CD14-positive monocyte (primary cell): ENCODE measurements at regions not wholly inside any gene's neighbourhood (a gene's known extent, or its start where the extent isn't known, plus 50 kb on each side); places are given as distances from the start of the nearest gene placed in this dataset.
"Not testable (repeated sequence)": the region's sequence is repeated elsewhere in the genome, so short reads cannot be mapped to it uniquely, and the experiment has no call there.

Experiments used
- DNase-seq, 3 donors: peaks; one replicate each; pipeline ENCODE4 v3.0.0-alpha.2; 2011 to 2022
- H2AFZ ChIP-seq: 2 replicates; pipeline ENCODE4 v1.6.0; 2012; ENCODE audit warnings: mild to moderate bottlenecking, low read depth, low read length, inconsistent platforms; ENCODE audit not compliant: insufficient read depth, poor library complexity, severe bottlenecking
- H3K27ac ChIP-seq, 2 donors: 1 replicate in 1 of 2; 2 replicates in 1 of 2; pipeline ENCODE4 v1.5.1; 2012 to 2013; ENCODE audit warnings: low read length in 2 of 2, control low read depth in 1 of 2, inconsistent platforms in 1 of 2, low read depth in 1 of 2, mild to moderate bottlenecking in 1 of 2
- H3K27me3 ChIP-seq, 2 donors: one replicate each; pipeline versions ENCODE4 v1.6.0 to v1.6.1; 2011 to 2013; ENCODE audit warnings: low read length in 2 of 2; ENCODE audit not compliant: control insufficient read depth in 2 of 2, insufficient read depth in 2 of 2
- H3K36me3 ChIP-seq, 2 donors: replicated peaks in 1 of 2; 1 replicate in 1 of 2; 2 replicates in 1 of 2; pipeline versions ENCODE4 v1.5.1 to v1.6.1; 2012 to 2013; ENCODE audit warnings: low read length in 2 of 2, control low read depth in 1 of 2, inconsistent platforms in 1 of 2, mild to moderate bottlenecking in 1 of 2; ENCODE audit not compliant: insufficient read depth in 2 of 2, control insufficient read depth in 1 of 2
- H3K4me1 ChIP-seq, 2 donors: 1 replicate in 1 of 2; 2 replicates in 1 of 2; pipeline versions ENCODE4 v1.5.1 to v1.6.1; 2012 to 2013; ENCODE audit warnings: low read length in 2 of 2, control low read depth in 1 of 2, inconsistent platforms in 1 of 2, mild to moderate bottlenecking in 1 of 2, moderate library complexity in 1 of 2; ENCODE audit not compliant: insufficient read depth in 2 of 2, control insufficient read depth in 1 of 2
- H3K4me2 ChIP-seq: replicated peaks from 2 replicates; pipeline ENCODE3; 2012; ENCODE audit warnings: low read length, moderate library complexity, mild to moderate bottlenecking; ENCODE audit not compliant: poor library complexity, severe bottlenecking; ENCODE audit errors: extremely low read depth
- H3K4me3 ChIP-seq, 3 experiments: fragments of 200-600 bp in 1 of 3; sonication (generic) in 1 of 3; replicated peaks in 1 of 3; 1 replicate in 2 of 3; 2 replicates in 1 of 3; pipeline ENCODE4 v1.5.1; 2011 to 2013; ENCODE audit warnings: low read length in 3 of 3, mild to moderate bottlenecking in 3 of 3, control low read depth in 2 of 3, low read depth in 2 of 3, inconsistent platforms in 1 of 3, moderate library complexity in 1 of 3
- H3K79me2 ChIP-seq: 2 replicates; pipeline ENCODE4 v1.6.0; 2012; ENCODE audit warnings: mild to moderate bottlenecking, control low read depth, inconsistent platforms, low read length, moderate library complexity; ENCODE audit not compliant: insufficient read depth
- H3K9ac ChIP-seq: 2 replicates; pipeline ENCODE4 v1.6.0; 2017; ENCODE audit warnings: low read length, mild to moderate bottlenecking; ENCODE audit not compliant: insufficient read depth, poor library complexity, severe bottlenecking
- H3K9me3 ChIP-seq, 2 donors: replicated peaks in 1 of 2; 1 replicate in 1 of 2; 2 replicates in 1 of 2; pipeline versions ENCODE4 v1.5.1 to v1.6.1; 2012 to 2013; ENCODE audit warnings: low read length in 2 of 2, control low read depth in 1 of 2; ENCODE audit not compliant: control insufficient read depth in 1 of 2, insufficient read depth in 1 of 2
- H4K20me1 ChIP-seq: 2 replicates; pipeline ENCODE4 v1.6.0; 2012; ENCODE audit warnings: mild to moderate bottlenecking, low read length, control low read depth, moderate library complexity; ENCODE audit not compliant: insufficient read depth
- H3K27ac Mint-ChIP-seq, 7 donors: one replicate each; pipeline ENCODE4 v1.8.0; 2020; ENCODE audit warnings: mild to moderate bottlenecking in 7 of 7, mixed read lengths in 7 of 7, moderate library complexity in 6 of 7, inconsistent platforms in 2 of 7
- H3K27me3 Mint-ChIP-seq, 3 donors: one replicate each; pipeline ENCODE4 v1.8.0; 2021 to 2022; ENCODE audit warnings: low read depth in 3 of 3, mild to moderate bottlenecking in 3 of 3, mixed read lengths in 3 of 3, moderate library complexity in 3 of 3, inconsistent platforms in 1 of 3
- H3K36me3 Mint-ChIP-seq, 2 donors: one replicate each; pipeline ENCODE4 v1.8.0; 2020; ENCODE audit warnings: mixed read lengths in 2 of 2, inconsistent platforms in 1 of 2, mild to moderate bottlenecking in 1 of 2
- H3K4me1 Mint-ChIP-seq: one replicate; pipeline ENCODE4 v1.8.0; 2020; ENCODE audit warnings: mild to moderate bottlenecking, mixed read lengths
- H3K4me3 Mint-ChIP-seq, 2 donors: one replicate each; pipeline ENCODE4 v1.8.0; 2020; ENCODE audit warnings: mild to moderate bottlenecking in 2 of 2, mixed read lengths in 2 of 2, moderate library complexity in 1 of 2
- H3K9me3 Mint-ChIP-seq, 7 donors: one replicate each; pipeline ENCODE4 v1.8.0; 2020 to 2022; ENCODE audit warnings: mixed read lengths in 7 of 7, mild to moderate bottlenecking in 6 of 7, moderate library complexity in 6 of 7, inconsistent platforms in 2 of 7
- WGBS: methylation state at CpG from one replicate; pipeline ENCODE4 v1.1.5; 2013; ENCODE audit warnings: missing lambda C conversion rate; ENCODE audit not compliant: insufficient coverage; 5-methylcytosine and 5-hydroxymethylcytosine counted together
- intact Hi-C, 2 donors: fragments of 100-400 bp; cut with micrococcal nuclease; formaldehyde crosslinking; loops; one replicate each; pipeline versions ENCODE4 v1.15.0 to v1.15.1; 2023
- TF ChIP-seq, protein P1 (sequence below): fragments of 200-600 bp; IDR thresholded peaks from one replicate; pipeline ENCODE4 v1.8.0; 2022; ENCODE audit warnings: antibody characterized with exemption, mild to moderate bottlenecking

GRCh38 chr7:56474271-56474670 lies 358.1 kb upstream of the NUPR2 start:
- Histone ChIP-seq H3K4me2 (no peak overlapping the region), H2AFZ (no peak overlapping the region), H3K9ac (no peak overlapping the region), H3K4me1 (no peaks in the 10 kb centered on the region), H3K27me3 (no peaks in the 10 kb centered on the region), H3K36me3 (no peaks in the 10 kb centered on the region), H3K27ac (no peak overlapping the region), H3K9me3 (peaks cover 93 to 97% of the 10 kb centered on the region in 2 donors), H4K20me1 (no peaks in the 10 kb centered on the region), H3K79me2 (no peaks in the 10 kb centered on the region), H3K4me3 (no peak overlapping the region)
- H3K4me3 Mint-ChIP-seq: no peak overlapping the region
- H3K9me3 Mint-ChIP-seq: peaks cover 45 to 94% (median 85%) of the 10 kb centered on the region in 7 donors
- WGBS: 46% methylated on average over 4 of the region's 6 CpGs
- intact Hi-C loops: no loop called here
- no peaks in the 10 kb centered on the region for H3K4me1 Mint-ChIP-seq
- no peaks in the 10 kb centered on the region for H3K36me3 Mint-ChIP-seq
- TF ChIP-seq, protein P1, sequence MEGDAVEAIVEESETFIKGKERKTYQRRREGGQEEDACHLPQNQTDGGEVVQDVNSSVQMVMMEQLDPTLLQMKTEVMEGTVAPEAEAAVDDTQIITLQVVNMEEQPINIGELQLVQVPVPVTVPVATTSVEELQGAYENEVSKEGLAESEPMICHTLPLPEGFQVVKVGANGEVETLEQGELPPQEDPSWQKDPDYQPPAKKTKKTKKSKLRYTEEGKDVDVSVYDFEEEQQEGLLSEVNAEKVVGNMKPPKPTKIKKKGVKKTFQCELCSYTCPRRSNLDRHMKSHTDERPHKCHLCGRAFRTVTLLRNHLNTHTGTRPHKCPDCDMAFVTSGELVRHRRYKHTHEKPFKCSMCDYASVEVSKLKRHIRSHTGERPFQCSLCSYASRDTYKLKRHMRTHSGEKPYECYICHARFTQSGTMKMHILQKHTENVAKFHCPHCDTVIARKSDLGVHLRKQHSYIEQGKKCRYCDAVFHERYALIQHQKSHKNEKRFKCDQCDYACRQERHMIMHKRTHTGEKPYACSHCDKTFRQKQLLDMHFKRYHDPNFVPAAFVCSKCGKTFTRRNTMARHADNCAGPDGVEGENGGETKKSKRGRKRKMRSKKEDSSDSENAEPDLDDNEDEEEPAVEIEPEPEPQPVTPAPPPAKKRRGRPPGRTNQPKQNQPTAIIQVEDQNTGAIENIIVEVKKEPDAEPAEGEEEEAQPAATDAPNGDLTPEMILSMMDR: no peak
- no peak overlapping the region for H3K27ac Mint-ChIP-seq
- no peaks in the 10 kb centered on the region for H3K27me3 Mint-ChIP-seq
- no peak for DNase-seq

DNA sequence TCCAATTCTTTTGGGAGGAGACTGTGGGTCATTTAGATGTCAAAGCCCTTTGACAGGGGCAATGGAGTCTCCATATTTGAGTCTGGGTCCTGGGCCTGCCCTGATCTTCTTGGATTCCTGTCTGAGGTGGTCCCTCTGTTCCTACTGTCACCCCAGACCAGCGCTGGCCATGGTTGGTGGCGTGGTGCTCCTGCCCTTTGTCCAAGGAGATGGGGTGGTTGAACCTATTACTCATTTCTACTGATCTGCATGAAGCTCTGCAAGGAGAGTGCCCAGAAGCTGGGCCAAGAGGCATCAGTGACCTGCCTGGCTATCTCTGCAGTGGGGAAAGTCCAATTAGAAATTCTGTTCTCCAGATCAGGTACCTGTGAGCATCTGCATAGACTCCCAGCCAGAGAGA lies 355.6 kb upstream of the NUPR2 start:
- WGBS: no CpG with 5 or more reads among the region's 2 CpGs
- H3K4me3 Mint-ChIP-seq: no peak overlapping the region
- Histone ChIP-seq H3K4me3 (no peak overlapping the region), H3K9me3 (peaks cover 80 to 97% of the 10 kb centered on the region in 2 donors), H3K9ac (no peak overlapping the region), H3K27me3 (no peaks in the 10 kb centered on the region), H3K36me3 (no peaks in the 10 kb centered on the region), H3K4me1 (no peaks in the 10 kb centered on the region), H4K20me1 (no peaks in the 10 kb centered on the region), H2AFZ (no peak overlapping the region), H3K79me2 (no peaks in the 10 kb centered on the region), H3K27ac (no peak overlapping the region), H3K4me2 (no peak overlapping the region)
- H3K4me1 Mint-ChIP-seq: no peaks in the 10 kb centered on the region
- H3K9me3 Mint-ChIP-seq: peaks cover 28 to 85% (median 77%) of the 10 kb centered on the region in 7 donors
- H3K27me3 Mint-ChIP-seq: no peaks in the 10 kb centered on the region
- TF ChIP-seq, protein P1: no peak
- intact Hi-C loops: no loop called here
- H3K27ac Mint-ChIP-seq: no peak overlapping the region
- H3K36me3 Mint-ChIP-seq: no peaks in the 10 kb centered on the region
- DNase-seq: no peak

- H3K27ac ChIP-seq, H3K36me3 ChIP-seq, H3K79me2 ChIP-seq, intact Hi-C loops, H3K4me1 ChIP-seq, H4K20me1 ChIP-seq, H3K4me1 Mint-ChIP-seq, DNase-seq, H2AFZ ChIP-seq, H3K36me3 Mint-ChIP-seq, H3K4me3 Mint-ChIP-seq, H3K27me3 ChIP-seq, H3K9ac ChIP-seq, H3K27ac Mint-ChIP-seq, H3K4me2 ChIP-seq, H3K27me3 Mint-ChIP-seq: not testable (repeated sequence)
- no CpG with 5 or more reads among the region's 2 CpGs for WGBS
- peaks cover 42 to 100% of the 10 kb centered on the region in 2 donors for H3K9me3 ChIP-seq
- peaks cover 23 to 74% (median 63%) of the 10 kb centered on the region in 7 donors for H3K9me3 Mint-ChIP-seq
- H3K4me3 ChIP-seq: peak overlapping the region in 1 of 3 experiments; percentile 12
Observed at GRCh38 chr7:56466607-56467525, 350.6 kb upstream of the NUPR2 start.
